Pancreas (tissue), 10 donors: ENCODE measurements at regions not wholly inside any gene's neighbourhood (a gene's known extent, or its start where the extent isn't known, plus 50 kb on each side); places are given as distances from the start of the nearest gene placed in this dataset.

Source experiments
- ATAC-seq, 4 donors: fragments of 200-7000 bp; cut with Tn5 transposase; one replicate each; pipeline versions ENCODE4 v1.8.0 to v1.9.1; 2020; ENCODE audit warnings: mild to moderate bottlenecking in 4 of 4, moderate library complexity in 4 of 4
- DNase-seq, 6 donors: peaks; one replicate each; pipeline ENCODE4 v3.0.0-alpha.2; 2020
- FAIRE-seq: peaks from 2 replicates; lab custom pipeline; 2012; peaks lifted over from hg19 to GRCh38; lab: Jason Lieb, UNC
- H3K27ac ChIP-seq, 4 donors: fragments of 200-600 bp; sonication (generic); 1 replicate in 3 of 4; 2 replicates in 1 of 4; pipeline versions ENCODE4 v1.5.0 to v1.8.0; 2020
- H3K27me3 ChIP-seq, 4 donors: fragments of 200-600 bp; one replicate each; pipeline ENCODE4 v1.8.0; 2021
- H3K36me3 ChIP-seq, 3 donors: fragments of 200-600 bp; sonication (generic) in 1 of 3; one replicate each; pipeline versions ENCODE4 v1.5.0 to v1.8.0; 2020 to 2021
- H3K4me1 ChIP-seq, 3 donors: fragments of 200-600 bp; one replicate each; pipeline ENCODE4 v1.8.0; 2021
- H3K4me3 ChIP-seq, 4 donors: fragments of 200-600 bp; sonication (generic) in 2 of 4; one replicate each; pipeline versions ENCODE4 v1.5.0 to v1.8.0; 2020 to 2021
- H3K9me3 ChIP-seq, 4 donors: fragments of 200-600 bp; one replicate each; pipeline ENCODE4 v1.8.0; 2021
- CTCF ChIP-seq, 4 donors: fragments of 200-600 bp; sonication (generic) in 3 of 4; IDR thresholded peaks; one replicate each; pipeline versions ENCODE4 v1.5.0 to v1.8.0; 2021; ENCODE audit warnings: antibody characterized with exemption in 4 of 4
- WGBS, 2 donors: extraction: QIAGEN DNeasy Blood & Tissue Kit; methylation state at CpG; one replicate each; pipeline ENCODE4 v1.1.7; 2013; 5-methylcytosine and 5-hydroxymethylcytosine counted together
- intact Hi-C, 3 donors: fragments of 100-400 bp; cut with DNase I; formaldehyde crosslinking; loops; one replicate each; pipeline versions ENCODE4 v1.11.1 to v1.14.2; 2022
- donor health status: healthy with polysubstance abuse.
- donor health status: DM: no; HTN: no; CAD: no; lungs with moderate emphysema.
- donor health status: DM: no; HTN: no; CAD: no.
- donor health status: control.
- donor health status: control.
- donor health status: Bipolar disorder and iron deficiency.
- donor health status: DM: yes; HTN: yes; CAD: no.
- donor health status: DM: no; HTN: no; CAD: no.
- donor health status: DM: no; HTN: no; CAD: no.
- donor health status: DM: yes; HTN: yes; CAD: no.

GRCh38 chr6:15999201-15999600 lies 129.7 kb upstream of the MYLIP start:
- no peaks in the 10 kb centered on the region for H3K36me3 ChIP-seq
- DNase-seq: no peak
- intact Hi-C loops: no loop called here
- FAIRE-seq: no peak
- H3K27me3 ChIP-seq: no peaks in the 10 kb centered on the region
- no peaks in the 10 kb centered on the region for H3K9me3 ChIP-seq
- ATAC-seq: no peak
- 90 to 97% methylated on average over 4 of the region's 4 CpGs for WGBS, 2 donors
- no peak for TF ChIP-seq CTCF (IDR thresholded peaks at IDR 0.05)
- no peak overlapping the region for H3K27ac ChIP-seq
- no peak overlapping the region for H3K4me3 ChIP-seq
- no peaks in the 10 kb centered on the region for H3K4me1 ChIP-seq

- no peaks in the 10 kb centered on the region for H3K27me3 ChIP-seq
- intact Hi-C loops: no loop called here
- no peak for DNase-seq
- no peak for TF ChIP-seq CTCF (IDR thresholded peaks at IDR 0.05)
- no peaks in the 10 kb centered on the region for H3K9me3 ChIP-seq
- WGBS, 2 donors: 66 to 81% methylated on average over 6 of the region's 6 CpGs
- H3K4me3 ChIP-seq: no peak overlapping the region
- ATAC-seq: no peak
- H3K36me3 ChIP-seq: no peaks in the 10 kb centered on the region
- no peak overlapping the region for H3K27ac ChIP-seq
- FAIRE-seq: no peak
- H3K4me1 ChIP-seq: no peaks in the 10 kb centered on the region
Measured at GRCh38 chr6:15997586-15998388, 131.1 kb upstream of the MYLIP start.

- H3K4me1 ChIP-seq: no peaks in the 10 kb centered on the region
- no peak for ATAC-seq
- TF ChIP-seq CTCF (IDR thresholded peaks at IDR 0.05): no peak
- H3K36me3 ChIP-seq: no peaks in the 10 kb centered on the region
- intact Hi-C loops: no loop called here
- WGBS, 2 donors: 68 to 85% methylated on average over 2 of the region's 2 CpGs
- no peak overlapping the region for H3K27ac ChIP-seq
- no peaks in the 10 kb centered on the region for H3K27me3 ChIP-seq
- DNase-seq: no peak
- FAIRE-seq: no peak
- H3K9me3 ChIP-seq: no peaks in the 10 kb centered on the region
- no peak overlapping the region for H3K4me3 ChIP-seq
Measured at GRCh38 chr6:15996030-15996429, 132.9 kb upstream of the MYLIP start.

GRCh38 chr6:15995493-15995892 lies 133.4 kb upstream of the MYLIP start:
- DNase-seq: no peak
- H3K27me3 ChIP-seq: no peaks in the 10 kb centered on the region
- H3K4me3 ChIP-seq: no peak overlapping the region
- no peaks in the 10 kb centered on the region for H3K4me1 ChIP-seq
- H3K27ac ChIP-seq: no peak overlapping the region
- H3K9me3 ChIP-seq: no peaks in the 10 kb centered on the region
- H3K36me3 ChIP-seq: no peaks in the 10 kb centered on the region
- no peak for ATAC-seq
- WGBS, 2 donors: 85 to 94% methylated on average over 2 of the region's 2 CpGs
- no peak for TF ChIP-seq CTCF (IDR thresholded peaks at IDR 0.05)
- intact Hi-C loops: no loop called here
- FAIRE-seq: no peak

- TF ChIP-seq CTCF (IDR thresholded peaks at IDR 0.05): no peak
- no peak for ATAC-seq
Measured at GRCh38 chr6:15994814-15995459, 133.9 kb upstream of the MYLIP start.

More at GRCh38 chr6:15994814-15995459, 133.9 kb upstream of the MYLIP start:
- DNase-seq: no peak
- intact Hi-C loops: no loop called here
- Histone ChIP-seq H3K36me3 (no peaks in the 10 kb centered on the region), H3K27ac (no peak overlapping the region), H3K4me1 (no peaks in the 10 kb centered on the region), H3K9me3 (no peaks in the 10 kb centered on the region), H3K4me3 (no peak overlapping the region), H3K27me3 (no peaks in the 10 kb centered on the region)
- 83 to 86% methylated on average over 8 of the region's 8 CpGs for WGBS, 2 donors
- no peak for FAIRE-seq
